Activated naive CD4-positive, alpha-beta T cell treated with anti-CD3 and anti-CD28 coated beads, Interleukin-2, amount 10 ng/mL, durations not matched to agents 7 days and 5 days (primary cell): ENCODE measurements at regions not wholly inside any gene's neighbourhood (a gene's known extent, or its start where the extent isn't known, plus 50 kb on each side); places are given as distances from the start of the nearest gene placed in this dataset.

Experiments
- CTCF ChIA-PET: fragments of 350-600 bp; sonication (Branson Sonifier 250); formaldehyde crosslinking; loops from one replicate; lab custom pipeline; 2021; ENCODE audit warnings: antibody characterized with exemption; lab: Charles Lee
- DNase-seq: peaks from one replicate; pipeline ENCODE4 v3.0.0-alpha.2; 2020
- H3K27ac Mint-ChIP-seq: one replicate; pipeline ENCODE4 v1.8.0; 2021; ENCODE audit warnings: mild to moderate bottlenecking, moderate library complexity, mixed read lengths
- H3K27me3 Mint-ChIP-seq: one replicate; pipeline ENCODE4 v1.8.0; 2021; ENCODE audit warnings: mild to moderate bottlenecking, mixed read lengths
- H3K36me3 Mint-ChIP-seq: one replicate; pipeline ENCODE4 v1.8.0; 2021; ENCODE audit warnings: mixed read lengths
- H3K4me1 Mint-ChIP-seq: one replicate; pipeline ENCODE4 v1.8.0; 2021; ENCODE audit warnings: mixed read lengths
- H3K4me3 Mint-ChIP-seq: one replicate; pipeline ENCODE4 v1.8.0; 2021; ENCODE audit warnings: mild to moderate bottlenecking, moderate library complexity, mixed read lengths
- H3K9me3 Mint-ChIP-seq: one replicate; pipeline ENCODE4 v1.8.0; 2021; ENCODE audit warnings: mixed read lengths

DNA sequence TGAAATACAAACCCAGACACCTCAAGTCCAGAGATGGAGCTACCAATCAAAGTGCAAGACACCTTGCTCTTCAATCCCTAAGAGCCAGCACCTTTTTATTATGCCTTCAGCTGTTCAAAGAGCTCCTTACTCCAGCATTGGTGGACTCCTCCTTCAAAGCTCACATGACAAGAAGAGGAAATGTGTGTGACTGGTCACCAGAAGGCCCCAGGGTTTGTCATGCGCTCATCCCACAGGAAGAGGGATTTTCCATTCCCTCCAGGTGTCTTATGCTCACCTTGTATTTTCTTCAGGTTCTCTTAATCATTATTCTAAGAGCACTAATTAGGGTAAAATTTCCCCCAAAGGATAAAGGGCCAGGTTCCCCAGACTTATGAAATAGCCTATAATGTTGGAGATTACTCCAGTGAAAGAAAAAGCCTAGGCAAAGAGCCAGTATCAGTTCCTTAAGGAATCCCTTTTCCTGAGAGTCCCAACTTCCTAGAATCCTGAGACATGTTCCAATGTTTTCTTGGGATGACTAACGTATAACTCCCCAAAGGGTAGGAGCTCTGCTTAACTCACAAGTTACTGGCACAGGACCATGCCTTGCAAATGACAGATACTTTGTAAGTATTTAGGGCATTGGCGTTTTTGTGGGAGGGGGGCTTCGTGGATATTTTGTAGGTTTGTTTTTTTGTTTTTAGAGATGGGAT is 56.9 kb upstream of the SOX9 start:
- Mint-ChIP-seq H3K9me3 (no peaks in the 10 kb centered on the region), H3K27me3 (no peaks in the 10 kb centered on the region), H3K27ac (no peak overlapping the region), H3K4me1 (no peaks in the 10 kb centered on the region), H3K36me3 (no peaks in the 10 kb centered on the region), H3K4me3 (no peak overlapping the region)
- CTCF ChIA-PET, result no interaction called here
- DNase-seq, result no peak

DNA sequence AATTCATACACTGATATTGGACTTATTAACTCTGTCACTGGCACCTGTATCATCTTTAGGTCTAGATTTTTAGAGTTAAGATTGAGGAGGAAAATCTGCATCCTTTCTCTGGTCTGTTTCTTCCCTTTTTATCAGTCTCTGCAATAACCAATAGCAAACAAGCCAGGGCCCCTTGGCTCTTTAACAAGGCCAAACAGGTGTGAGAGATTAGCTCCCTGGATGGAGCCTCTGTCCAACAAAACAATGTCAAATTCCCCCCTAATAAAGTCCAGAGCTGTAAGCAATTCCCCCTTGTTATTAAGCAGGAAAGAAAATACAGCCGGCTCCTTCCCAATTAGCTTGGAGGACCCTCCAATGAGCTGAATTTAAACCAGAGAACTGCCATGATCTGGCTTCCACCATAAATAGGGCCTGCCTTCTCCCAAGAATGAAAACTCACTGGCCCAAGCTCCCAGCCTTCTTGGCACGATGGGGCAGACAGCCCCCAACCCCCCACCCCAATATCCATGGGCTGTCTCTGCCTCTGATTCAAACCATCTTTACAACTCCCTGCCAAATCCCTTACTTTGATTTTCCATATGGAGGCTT is 56.1 kb upstream of the SOX9 start:
- H3K4me1 Mint-ChIP-seq, result no peaks in the 10 kb centered on the region
- no peak for DNase-seq
- no peaks in the 10 kb centered on the region for H3K27me3 Mint-ChIP-seq
- CTCF ChIA-PET, result no interaction called here
- no peaks in the 10 kb centered on the region for H3K36me3 Mint-ChIP-seq
- no peaks in the 10 kb centered on the region for H3K9me3 Mint-ChIP-seq
- no peak overlapping the region for H3K27ac Mint-ChIP-seq
- H3K4me3 Mint-ChIP-seq, result no peak overlapping the region

DNA sequence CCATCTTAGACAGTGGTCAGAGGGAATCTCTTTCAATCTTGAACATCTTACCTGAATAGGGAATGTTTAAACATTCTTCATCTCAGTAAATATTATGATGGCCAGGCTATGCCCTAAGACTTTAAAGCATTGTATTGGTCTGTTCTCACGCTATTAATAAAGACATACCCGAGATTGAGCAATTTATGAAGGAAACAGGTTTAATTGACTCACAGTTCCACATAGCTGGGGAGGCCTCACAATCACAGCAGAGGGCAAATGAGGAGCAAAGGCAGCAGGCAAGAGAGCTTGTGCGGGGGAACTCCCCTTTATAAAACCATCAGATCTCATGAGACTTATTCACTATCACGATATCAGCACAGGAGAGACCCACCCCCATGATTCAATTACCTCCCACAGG is 55.3 kb upstream of the SOX9 start:
- CTCF ChIA-PET, result no interaction called here
- no peaks in the 10 kb centered on the region for H3K4me1 Mint-ChIP-seq

GRCh38 chr17:72068643-72069042 is 52.2 kb upstream of the SOX9 start:
- Mint-ChIP-seq H3K27ac (no peak overlapping the region), H3K9me3 (no peaks in the 10 kb centered on the region), H3K4me1 (no peaks in the 10 kb centered on the region), H3K27me3 (no peaks in the 10 kb centered on the region), H3K36me3 (no peaks in the 10 kb centered on the region), H3K4me3 (no peak overlapping the region)
- DNase-seq, result no peak
- CTCF ChIA-PET, result no interaction called here

More for the DNA sequence above, 55.3 kb upstream of the SOX9 start:
- H3K27me3 Mint-ChIP-seq, result no peaks in the 10 kb centered on the region
- no peak for DNase-seq
- no peaks in the 10 kb centered on the region for H3K9me3 Mint-ChIP-seq
- no peak overlapping the region for H3K27ac Mint-ChIP-seq
- H3K4me3 Mint-ChIP-seq, result no peak overlapping the region
- H3K36me3 Mint-ChIP-seq, result no peaks in the 10 kb centered on the region

DNA sequence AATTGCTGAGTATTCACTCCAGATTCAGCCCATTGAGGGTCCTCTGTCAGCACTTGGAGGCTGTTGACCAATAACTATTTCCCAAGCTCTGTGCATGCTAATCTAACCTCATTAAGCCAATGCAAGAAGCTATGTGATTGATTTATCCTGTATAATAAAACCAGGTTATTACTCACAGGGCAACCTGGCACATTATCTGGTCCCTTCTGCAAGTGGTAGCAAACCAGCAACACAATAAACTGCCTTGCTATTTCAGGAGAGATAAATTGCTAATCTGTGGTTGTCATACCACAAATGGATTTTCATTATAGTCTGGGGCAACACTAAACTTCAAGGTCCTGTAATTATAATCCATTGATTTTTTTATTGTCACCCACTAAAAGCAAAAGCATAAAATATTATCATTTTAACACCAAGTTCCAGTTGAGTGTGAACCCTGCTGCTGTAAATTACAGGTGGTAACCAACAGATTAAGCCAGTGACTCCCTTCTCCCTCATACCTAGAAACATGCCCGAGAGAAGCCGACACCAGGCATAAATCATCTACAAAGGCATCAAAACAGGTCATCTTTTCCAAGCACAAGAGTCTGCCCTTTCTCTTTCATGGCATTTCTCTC is 51.1 kb upstream of the SOX9 start:
- H3K27ac Mint-ChIP-seq, result no peak overlapping the region
- H3K36me3 Mint-ChIP-seq, result no peaks in the 10 kb centered on the region
- no peaks in the 10 kb centered on the region for H3K9me3 Mint-ChIP-seq
- CTCF ChIA-PET, result no interaction called here
- DNase-seq, result no peak
- no peaks in the 10 kb centered on the region for H3K27me3 Mint-ChIP-seq
- no peaks in the 10 kb centered on the region for H3K4me1 Mint-ChIP-seq
- no peak overlapping the region for H3K4me3 Mint-ChIP-seq
